OCI-LY1 (cell line): ENCODE measurements at regions not wholly inside any gene's neighbourhood (a gene's known extent, or its start where the extent isn't known, plus 50 kb on each side); places are given as distances from the start of the nearest gene placed in this dataset.

Experiments used
- CTCF ChIP-seq: fragments of 200-600 bp; sonication (generic), shearing (Covaris generic); IDR thresholded peaks from 2 replicates; pipeline ENCODE4 v1.5.1; 2017; ENCODE audit warnings: mild to moderate bottlenecking, antibody characterized with exemption, low read length, moderate library complexity, mixed read lengths
- EZH2 ChIP-seq: fragments of 200-600 bp; sonication (generic), shearing (Covaris generic); IDR thresholded peaks from 2 replicates; pipeline ENCODE4 v1.8.0; 2017; ENCODE audit warnings: borderline replicate concordance, mixed run types, mild to moderate bottlenecking, antibody characterized with exemption, low read length, moderate library complexity, mixed read lengths

- TF ChIP-seq CTCF (no peak), EZH2 (no peak)
Measured at GRCh38 chr2:76385943-76386342, 675.2 kb upstream of the GCFC2 start.
